Middle frontal gyrus (tissue), 1 donor: ENCODE measurements at regions not wholly inside any gene's neighbourhood (a gene's known extent, or its start where the extent isn't known, plus 50 kb on each side); places are given as distances from the start of the nearest gene placed in this dataset.
"Not testable (repeated sequence)": the region's sequence is repeated elsewhere in the genome, so short reads cannot be mapped to it uniquely, and the experiment has no call there.

ENCODE experiments used
- DNase-seq: peaks from one replicate; pipeline ENCODE4 v3.0.0-alpha.2; 2015; ENCODE audit warnings: low spot score; ENCODE audit errors: extremely low spot score

DNA sequence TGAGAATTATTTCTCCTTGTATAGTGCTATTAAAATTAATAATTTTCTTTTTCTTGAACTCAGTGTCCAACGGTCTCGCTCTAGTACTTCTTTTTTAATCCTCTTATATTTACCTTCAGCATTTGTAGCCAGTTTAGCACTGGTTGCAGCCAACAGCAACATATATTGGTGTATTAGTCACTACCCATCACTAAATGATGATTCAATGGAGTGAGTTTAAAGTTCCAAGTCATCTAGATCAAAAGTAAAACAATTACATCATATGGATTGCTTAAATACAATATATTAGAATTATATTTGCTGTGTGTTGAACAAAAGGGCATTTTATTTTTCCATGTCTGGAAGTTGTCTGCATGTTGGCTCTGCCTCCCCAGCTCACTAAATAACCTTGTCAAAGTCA, 591.8 kb downstream of the ADGRL2 start:
- no peak for DNase-seq

DNA sequence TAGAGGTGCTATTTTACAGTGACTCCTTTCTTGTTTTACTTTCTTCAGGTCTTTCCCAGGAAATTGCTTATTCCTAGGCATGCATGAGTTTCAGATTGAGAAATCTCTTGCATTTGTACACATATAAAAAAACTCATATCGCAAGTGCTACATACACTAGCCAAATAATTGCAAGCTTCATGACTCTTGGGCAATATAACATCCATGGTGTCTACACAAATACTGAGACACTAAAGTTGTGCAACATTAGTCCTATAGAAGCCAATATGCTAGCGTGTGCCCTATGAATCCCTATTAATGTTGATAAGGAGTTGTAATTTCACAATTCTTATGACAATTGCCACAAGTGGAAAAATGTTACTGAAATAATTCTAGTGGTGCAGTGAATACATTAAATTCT, 591.0 kb downstream of the ADGRL2 start:
- no peak for DNase-seq

DNA sequence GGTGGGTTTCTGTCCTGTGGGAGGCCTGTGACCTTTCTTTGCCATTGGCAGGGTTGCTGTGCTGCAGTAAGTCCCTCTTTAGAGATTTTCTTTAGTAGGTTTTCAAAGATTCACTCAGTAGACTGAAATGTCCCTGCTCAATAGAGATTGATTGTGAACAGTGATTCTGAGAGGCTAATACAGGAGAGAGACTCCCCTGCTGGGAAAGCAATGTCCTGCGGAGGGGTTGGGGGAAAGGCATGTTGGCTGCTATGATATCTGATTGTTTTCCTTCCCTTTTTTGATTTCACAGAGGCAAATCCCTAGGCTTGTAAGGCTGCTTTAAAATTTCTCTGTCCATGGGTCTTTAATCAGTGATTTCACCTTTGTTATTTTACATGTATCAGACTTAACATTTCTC, 589.9 kb downstream of the ADGRL2 start:
- no peak for DNase-seq

DNA sequence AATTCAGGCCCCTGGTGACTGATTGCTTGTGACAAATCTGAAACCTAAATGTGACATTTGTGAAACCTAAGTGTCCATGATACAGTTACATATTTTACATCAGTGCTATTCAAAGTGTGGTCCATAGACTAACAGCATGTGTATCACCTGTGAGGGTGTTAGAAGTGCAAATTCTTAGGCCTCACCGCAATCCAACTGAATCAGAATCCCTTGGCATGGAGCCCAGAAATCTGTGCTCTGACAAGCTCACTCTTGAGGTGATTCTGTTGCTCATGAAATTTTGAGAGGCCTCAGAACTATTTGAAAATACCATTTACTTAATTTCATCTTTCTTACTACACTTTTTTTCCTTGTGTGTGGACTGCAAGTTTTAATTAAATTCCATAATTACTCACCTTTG, 587.9 kb downstream of the ADGRL2 start:
- no peak for DNase-seq

DNA sequence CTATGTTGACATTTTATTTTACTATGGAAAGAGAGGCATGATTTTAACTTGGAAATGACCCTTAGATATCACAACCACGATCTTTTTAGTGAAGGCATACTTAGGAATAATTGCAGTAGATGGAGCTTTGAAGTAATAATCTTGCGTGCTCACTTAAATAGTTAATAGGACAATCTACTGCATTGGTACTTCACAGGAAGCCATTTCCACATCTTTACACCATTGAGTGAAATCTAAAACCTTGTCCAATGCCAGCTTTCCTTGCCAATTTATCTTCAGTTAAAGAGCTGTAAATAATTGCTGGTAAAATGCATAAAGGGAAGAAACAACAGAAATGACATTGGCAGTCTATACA, 586.3 kb downstream of the ADGRL2 start:
- DNase-seq, result no peak

DNA sequence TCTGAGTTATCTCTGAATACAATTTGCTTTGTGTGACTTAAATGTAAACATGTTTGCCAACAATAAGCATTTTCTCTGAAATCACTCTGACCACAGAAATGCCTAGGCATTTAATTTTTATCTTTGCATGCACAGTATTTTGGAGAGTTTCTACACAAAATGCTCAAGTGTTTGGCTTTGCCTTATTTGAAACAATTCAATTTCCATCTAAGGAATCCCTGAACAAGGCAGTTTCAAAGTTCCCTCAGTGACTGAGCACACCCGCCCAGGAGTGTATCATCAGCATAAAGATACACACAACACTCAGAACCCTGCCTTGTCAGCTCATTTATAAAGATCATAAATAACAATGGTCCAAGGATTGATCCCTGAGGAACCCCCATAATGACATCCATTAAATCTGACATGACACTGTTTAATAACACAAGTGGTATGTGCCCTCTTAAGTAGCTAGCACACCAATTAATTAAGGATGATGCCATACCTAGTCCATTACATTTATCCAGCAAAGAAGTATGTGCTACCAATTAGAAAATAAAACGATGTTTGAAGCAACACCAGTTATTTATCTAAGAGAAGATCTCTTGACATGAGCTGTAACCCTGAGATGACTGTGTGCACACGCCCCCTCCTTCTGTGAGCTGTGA, 585.8 kb downstream of the ADGRL2 start:
- no peak for DNase-seq

DNA sequence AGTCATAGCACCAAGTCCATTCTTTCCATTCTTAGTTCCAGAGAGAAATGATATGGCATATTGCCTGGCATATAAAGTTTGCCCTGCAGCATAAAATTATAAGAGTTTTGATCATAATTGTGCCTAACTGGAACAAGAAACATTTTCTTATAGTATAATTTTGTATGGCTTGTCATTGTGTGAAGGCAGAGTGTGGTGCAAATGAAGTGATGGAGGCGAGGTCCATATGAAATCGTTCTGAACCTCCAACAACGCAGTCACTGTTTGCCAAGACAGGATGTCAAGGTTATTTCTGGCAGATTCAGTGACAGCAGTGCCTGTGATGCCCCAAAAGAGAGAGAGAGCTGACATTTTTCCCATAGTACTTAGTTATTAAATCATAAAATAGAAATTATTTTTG, 584.0 kb downstream of the ADGRL2 start:
- no peak for DNase-seq

DNA sequence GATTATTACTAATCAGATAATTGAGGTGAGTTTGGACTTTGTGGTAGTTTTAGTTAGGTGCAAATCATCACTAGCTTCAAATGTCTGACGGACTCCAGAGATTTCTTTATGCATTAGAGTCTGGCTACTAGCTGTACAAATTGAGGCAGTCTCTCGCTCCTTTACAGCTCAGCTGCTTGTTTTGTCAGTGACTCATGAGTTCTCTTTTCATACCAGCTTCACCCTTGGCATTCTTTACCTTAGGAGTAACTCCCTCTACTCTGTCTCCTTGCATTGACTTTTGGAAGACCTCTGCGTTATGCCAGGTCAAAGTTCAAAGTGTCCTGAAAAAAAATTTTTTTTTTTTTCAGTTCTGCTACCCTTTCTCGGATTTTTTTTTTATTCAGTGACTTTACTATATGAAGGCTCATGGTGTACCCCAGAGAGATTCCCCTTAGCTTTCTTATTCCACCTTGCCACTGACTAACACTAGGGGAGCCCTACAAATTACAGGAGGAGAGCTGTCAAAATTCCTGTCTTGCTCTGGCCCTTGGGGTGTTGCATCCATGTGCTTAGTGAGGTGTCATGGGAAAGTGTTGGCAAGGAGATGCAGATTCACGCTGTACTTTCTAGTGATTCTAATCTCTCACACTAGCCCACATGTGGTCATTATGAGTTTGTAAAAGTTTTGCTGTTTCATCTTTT, 576.6 kb downstream of the ADGRL2 start:
- no peak for DNase-seq

DNA sequence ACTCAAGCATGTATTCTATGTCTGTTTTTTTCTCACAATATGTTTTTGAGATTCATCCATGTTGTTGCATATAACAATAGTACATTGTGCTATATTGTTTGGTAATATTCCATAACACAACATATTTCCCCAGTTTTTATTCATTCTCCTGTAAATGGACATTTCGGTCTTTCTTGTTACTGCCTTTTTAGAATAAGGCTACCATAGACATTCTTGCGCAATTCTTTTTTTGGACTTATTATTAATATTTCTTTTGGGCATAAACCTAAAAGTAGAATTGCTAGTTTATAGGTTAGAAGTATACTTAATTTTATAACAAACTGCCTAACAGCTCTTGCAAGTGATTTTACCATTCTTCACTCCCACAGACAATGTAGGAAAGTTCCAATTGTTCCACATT, 573.0 kb downstream of the ADGRL2 start:
- DNase-seq, result no peak

DNA sequence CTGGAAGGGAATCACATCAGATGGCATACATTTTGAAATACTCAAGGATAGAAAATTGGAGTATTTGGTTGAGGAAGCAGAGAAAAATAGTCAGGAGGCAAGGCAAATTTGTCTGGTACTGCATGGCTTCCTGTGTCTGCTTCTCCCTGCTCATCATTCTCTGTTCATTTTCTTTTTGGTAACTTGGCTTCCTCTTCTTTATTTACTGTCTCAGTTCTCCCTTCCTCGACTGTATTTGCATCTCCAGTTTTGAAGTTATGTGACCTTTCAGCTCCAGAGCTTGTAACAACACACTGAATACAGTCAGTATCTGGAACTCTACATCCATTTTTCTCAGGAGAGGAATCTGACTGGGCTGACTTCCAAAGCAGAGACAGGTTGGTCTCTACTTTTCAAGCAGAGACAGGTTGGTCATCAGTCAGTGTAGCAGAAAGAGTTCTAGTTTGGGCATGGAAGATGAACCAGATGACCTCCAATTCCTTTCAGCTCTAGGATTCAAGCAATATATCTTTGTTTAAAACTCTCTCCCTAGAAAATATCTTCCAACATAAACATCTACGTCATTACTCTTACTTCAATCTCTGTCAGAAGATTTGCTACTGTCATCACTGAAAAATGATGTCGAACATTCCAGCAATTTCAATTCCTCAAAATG, 571.2 kb downstream of the ADGRL2 start:
- DNase-seq, result no peak

DNA sequence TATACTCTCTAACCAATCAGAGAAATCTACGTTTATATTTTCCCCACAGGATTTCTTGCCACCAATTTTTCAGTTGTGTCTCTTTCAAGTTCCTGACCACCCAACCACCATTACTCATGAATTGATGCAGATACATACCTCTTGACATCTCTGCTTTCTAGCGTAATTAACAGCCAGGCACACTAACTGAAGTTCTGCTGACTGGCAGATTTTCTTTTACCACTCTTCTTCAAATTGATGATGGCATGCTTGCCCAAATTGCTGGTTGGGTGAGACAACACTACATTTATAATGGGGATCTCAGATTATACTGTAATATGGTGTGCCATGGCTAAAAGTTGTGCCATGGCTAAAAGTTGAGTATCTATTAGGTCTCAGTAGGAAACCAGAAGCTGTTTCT, 566.7 kb downstream of the ADGRL2 start:
- DNase-seq, result no peak

DNA sequence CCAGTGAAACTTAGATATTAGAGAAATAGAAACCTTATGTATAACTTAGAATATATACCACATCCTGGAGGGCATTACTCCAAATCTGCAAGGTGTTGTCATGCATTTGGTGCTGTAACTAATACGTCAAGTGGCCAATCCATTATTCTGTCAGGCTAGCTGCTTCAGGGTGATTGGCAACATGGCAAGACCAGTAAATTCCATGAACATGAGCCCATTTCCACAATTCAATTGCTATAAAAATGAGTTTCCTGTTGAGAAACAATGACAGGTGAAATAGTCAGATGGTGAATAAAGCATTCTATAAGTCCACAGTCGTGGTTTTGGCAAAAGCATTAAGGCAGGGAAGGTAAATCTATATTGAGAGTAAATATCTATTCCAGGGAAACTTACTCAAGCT, 566.0 kb downstream of the ADGRL2 start:
- no peak for DNase-seq

DNA sequence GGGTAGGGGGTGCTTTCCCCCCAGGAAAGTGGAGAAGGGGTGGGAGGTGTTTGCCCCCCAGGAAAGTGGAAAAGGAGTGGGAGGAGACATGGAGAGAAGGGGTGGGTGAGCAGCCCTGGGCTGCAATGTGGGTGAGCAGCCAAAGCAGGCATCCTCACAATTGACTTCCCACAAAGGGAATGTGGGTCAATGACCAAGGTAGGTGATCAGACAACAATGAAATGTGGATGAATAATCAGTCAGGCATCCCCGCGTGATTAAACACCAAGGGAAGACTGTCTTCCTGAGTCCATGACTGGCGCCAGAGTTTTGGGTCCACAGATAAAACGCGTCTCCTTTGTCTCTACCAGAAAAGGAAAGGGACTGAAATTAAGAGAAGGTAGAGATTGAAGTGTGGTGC, 558.8 kb downstream of the ADGRL2 start:
- not testable (repeated sequence) for DNase-seq

DNA sequence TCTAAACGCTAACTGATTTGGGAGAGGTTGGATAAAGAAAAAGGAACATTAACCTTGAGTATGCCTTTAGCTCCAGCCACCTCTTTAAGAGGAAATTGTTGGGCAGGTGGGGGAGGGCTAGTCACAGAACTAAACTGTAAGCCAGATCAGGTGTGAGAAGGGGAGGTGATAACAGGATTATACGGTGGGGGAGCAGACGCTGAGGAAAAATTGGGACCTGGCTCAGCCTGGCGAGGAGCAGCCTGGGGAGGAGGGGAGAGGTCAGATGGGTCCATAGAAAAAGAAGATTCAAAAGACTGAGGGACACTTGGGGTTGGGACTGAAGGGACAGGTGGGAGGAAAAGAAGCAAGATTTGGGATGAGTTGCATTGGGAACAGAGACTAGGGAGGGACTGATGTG, 558.0 kb downstream of the ADGRL2 start:
- DNase-seq, result not testable (repeated sequence)

DNA sequence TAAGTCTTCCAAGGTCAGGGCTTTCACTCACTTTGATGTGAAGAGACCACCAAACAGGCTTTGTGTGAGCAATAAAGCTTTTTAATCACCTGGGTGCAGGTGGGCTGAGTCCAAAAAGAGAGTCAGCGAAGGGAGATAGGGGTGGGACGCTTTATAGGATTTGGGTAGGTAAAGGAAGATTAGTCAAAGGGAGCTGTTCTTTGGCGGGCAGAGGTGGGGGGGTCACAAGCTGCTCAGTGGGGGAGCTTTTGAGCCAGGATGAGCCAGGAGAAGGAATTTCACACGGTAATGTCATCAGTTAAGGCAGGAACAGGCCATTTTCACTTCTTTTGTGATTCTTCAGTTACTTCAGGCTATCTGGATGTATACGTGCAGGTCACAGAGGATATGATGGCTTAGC, 553.8 kb downstream of the ADGRL2 start:
- not testable (repeated sequence) for DNase-seq

DNA sequence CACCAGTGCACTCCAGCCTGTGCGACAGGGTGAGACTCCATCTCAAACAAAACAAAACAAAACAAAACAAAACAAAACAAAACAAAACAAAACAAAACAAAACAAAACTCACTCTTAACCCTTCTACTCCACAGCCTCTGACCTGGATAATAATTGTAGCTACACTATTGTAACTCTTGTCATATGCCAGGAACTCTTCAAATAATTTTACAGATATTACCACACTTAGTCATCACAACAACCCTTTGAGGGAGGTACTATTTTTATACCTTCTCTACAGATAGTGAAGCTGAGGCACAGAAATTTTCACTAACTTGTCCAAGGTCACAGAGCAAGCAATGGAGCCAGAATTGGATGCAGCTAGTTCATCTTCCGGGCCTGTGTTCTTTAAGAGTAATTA, 547.8 kb downstream of the ADGRL2 start:
- no peak for DNase-seq

DNA sequence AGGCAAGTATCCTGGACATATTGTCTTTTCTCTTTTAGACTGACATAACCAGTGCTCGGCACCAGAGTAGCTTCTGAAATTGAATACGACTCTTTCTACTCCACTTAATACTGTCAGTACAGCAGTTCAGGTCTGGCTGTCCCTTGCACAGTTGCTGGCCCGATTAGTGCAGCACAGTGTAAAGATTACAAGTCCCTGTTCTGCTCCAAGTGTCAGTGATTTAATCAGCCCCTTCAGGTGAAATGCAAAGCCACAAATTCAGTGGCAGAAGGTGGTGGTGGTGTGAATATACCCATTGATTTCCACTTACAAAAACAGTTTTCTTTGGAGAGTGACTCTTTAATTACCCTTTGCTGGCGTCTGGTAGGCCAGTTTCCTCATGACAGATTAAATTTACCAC, 545.4 kb downstream of the ADGRL2 start:
- no peak for DNase-seq

DNA sequence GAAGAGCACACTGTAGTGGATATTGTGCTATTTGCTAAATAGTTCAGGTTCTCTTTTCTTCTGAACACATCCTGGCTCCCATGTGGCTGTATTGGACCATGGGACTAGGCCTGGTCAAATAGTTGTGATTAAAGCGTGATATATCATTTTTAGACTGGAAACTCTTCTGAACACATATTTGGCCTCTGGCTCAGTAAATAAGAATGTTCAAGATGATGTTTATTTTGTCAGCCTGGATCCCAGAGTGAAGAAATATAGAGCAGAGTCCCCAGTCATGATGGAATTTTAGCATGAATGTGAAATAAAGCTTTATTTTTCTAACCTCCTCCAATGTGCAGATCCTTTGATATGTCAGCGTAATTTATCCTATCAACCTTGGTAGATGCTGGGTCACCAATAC, 542.6 kb downstream of the ADGRL2 start:
- DNase-seq, result no peak

DNA sequence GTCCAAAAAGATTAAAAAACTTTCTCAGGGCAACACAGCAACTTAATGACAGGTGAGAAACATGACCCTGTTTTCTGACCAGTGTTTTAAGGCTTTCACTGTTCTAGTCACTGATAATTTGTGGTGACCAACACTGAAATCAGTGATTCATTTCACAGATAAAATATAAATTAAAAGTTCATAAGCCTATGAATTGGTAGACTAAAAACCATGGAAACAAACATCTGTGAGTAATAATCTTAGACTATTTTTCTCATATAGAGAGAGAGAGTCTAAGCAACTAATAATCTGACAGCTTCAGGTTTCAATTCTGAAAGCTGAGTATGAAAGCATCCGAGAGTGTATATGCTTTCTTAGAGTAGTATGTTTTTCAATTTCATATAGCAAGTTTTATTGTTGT, 536.9 kb downstream of the ADGRL2 start:
- DNase-seq, result no peak

DNA sequence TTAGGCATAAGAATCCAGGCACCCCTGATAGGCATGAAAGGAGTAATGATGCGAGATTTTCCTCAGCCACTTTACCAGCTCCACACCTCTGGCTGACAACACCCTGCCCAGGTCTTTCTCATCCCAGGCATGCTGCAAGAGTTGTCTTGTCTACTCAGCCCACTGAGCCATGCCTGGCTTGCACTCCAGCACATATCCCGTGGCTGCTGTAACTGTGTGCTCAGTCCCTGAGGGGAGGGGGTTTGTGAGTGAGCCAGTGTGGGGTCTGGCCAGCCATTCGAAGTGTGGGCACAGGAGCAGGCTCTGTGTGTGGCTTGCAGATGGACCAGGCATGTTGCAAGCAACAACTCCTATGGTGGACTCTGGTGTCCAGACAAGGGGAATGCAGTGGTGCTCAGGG, 529.6 kb downstream of the ADGRL2 start:
- no peak for DNase-seq

DNA sequence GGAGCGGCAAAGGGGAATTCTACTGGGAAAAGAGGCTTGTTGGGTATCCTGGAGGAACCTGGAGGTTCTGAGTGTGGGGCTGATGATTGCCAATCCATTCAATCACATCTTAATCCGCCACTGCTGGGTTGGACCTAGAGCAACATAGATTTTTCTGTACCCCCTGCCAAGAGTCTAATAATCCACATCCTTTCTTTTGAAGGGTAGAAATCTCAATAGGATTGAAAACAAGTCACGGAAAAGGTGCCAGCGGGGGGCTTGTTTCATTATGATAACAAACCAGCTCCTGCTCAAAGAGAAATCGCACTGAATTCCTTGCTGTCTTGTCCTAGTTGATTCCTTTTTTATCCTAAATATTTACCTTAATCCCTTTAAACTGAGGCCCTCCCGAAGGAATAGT, 528.5 kb downstream of the ADGRL2 start:
- no peak for DNase-seq

DNA sequence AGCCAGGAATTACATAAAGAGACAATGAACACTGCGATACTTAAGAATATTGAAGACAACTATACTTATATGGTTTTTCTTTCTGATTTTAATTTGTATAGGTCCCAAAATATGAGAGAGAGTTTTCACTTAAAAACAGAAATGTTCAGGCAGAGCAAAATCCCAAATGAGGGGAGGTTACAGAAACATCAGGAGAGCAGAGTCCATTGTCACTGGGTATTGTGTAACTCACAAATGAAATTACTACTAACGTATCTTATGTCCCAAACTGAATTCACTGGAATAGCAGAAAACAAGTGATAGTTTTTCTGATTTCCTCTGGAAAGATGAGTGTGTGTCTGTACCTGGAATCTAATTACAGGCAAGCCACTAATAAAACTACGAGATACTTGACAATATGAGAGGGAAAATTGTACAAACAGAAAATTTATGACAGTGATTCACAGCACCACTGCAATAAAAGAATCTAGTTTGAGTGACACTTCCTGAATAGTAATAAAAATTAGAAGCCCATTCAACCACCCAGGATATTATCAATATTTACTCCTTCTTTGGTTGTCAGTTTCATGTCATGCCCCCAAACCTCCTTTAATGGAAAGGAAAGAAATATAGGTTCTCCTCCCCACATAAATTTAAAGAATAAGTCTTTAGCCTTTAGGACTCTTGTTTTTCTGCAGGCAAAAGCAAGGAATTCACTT, 522.6 kb downstream of the ADGRL2 start:
- no peak for DNase-seq
